Mesothelial cell of epicardium (in vitro differentiated cells): ENCODE measurements at regions not wholly inside any gene's neighbourhood (a gene's known extent, or its start where the extent isn't known, plus 50 kb on each side); places are given as distances from the start of the nearest gene placed in this dataset.

Source experiments
- DNase-seq, 2 experiments: peaks; one replicate each; pipeline ENCODE4 v3.0.0; 2021; ENCODE audit warnings: low spot score in 2 of 2; ENCODE audit not compliant: unreplicated experiment in 2 of 2
- H3K27ac Mint-ChIP-seq: 2 replicates; pipeline ENCODE4 v1.8.0; 2021; ENCODE audit warnings: mixed read lengths
- H3K27me3 Mint-ChIP-seq: 2 replicates; pipeline ENCODE4 v1.8.0; 2021; ENCODE audit warnings: low read depth, mixed read lengths
- H3K36me3 Mint-ChIP-seq: 2 replicates; pipeline ENCODE4 v1.8.0; 2021; ENCODE audit warnings: mixed read lengths
- H3K4me1 Mint-ChIP-seq: 2 replicates; pipeline ENCODE4 v1.8.0; 2021; ENCODE audit warnings: mixed read lengths
- H3K4me3 Mint-ChIP-seq: 2 replicates; pipeline ENCODE4 v1.8.0; 2021; ENCODE audit warnings: mild to moderate bottlenecking, moderate library complexity, mixed read lengths
- H3K9me3 Mint-ChIP-seq: 2 replicates; pipeline ENCODE4 v1.8.0; 2021; ENCODE audit warnings: mixed read lengths
- TF ChIP-seq, protein P1 (sequence below): fragments of 200-600 bp; sonication (generic); IDR thresholded peaks from one replicate; pipeline ENCODE4 v1.5.0; 2021; ENCODE audit warnings: antibody characterized with exemption; ENCODE audit not compliant: unreplicated experiment

DNA sequence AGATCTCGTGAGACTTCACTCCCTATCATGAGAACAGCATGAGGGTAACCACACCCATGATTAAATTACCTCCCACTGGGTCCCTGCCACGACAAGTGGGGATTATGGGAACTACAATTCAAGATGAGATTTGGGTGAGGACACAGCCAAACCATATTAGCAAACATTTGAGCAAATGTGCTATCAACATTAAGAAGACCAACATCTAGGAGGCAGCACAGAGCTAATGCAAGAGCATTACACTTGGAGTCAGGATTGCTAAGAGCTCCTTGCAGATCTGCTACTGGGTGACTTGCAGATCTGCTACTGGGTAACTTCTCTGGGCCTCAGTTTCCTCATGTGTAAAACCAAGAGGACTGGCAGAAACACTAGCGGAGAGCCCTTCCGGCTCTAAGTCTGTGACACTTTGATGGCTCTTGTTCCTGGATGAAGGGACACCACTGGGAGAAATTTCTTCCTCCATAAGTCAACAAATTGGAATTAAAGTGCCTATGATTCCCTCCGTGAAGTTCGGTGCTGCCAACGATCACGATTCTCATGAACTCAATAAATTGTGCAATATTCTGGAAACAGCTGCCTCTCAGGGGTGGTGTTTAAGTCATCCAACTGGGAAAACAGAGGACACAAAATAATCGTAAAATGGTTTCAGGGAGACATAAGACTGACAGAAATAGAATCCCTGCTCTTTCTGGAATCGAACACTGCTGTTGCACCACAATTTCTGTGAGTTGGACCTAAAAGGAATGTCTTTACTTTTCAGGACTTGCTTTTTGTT lies 115.8 kb upstream of the ITGB1 start:
- Mint-ChIP-seq H3K36me3 (no peaks in the 10 kb centered on the region), H3K27me3 (no peaks in the 10 kb centered on the region), H3K27ac (no peak overlapping the region), H3K4me3 (no peak overlapping the region), H3K4me1 (peaks cover 21% of the 10 kb centered on the region), H3K9me3 (peaks cover 4% of the 10 kb centered on the region)
- TF ChIP-seq, protein P1, sequence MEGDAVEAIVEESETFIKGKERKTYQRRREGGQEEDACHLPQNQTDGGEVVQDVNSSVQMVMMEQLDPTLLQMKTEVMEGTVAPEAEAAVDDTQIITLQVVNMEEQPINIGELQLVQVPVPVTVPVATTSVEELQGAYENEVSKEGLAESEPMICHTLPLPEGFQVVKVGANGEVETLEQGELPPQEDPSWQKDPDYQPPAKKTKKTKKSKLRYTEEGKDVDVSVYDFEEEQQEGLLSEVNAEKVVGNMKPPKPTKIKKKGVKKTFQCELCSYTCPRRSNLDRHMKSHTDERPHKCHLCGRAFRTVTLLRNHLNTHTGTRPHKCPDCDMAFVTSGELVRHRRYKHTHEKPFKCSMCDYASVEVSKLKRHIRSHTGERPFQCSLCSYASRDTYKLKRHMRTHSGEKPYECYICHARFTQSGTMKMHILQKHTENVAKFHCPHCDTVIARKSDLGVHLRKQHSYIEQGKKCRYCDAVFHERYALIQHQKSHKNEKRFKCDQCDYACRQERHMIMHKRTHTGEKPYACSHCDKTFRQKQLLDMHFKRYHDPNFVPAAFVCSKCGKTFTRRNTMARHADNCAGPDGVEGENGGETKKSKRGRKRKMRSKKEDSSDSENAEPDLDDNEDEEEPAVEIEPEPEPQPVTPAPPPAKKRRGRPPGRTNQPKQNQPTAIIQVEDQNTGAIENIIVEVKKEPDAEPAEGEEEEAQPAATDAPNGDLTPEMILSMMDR: no peak
- DNase-seq: no peak

- TF ChIP-seq, protein P1: no peak
- Mint-ChIP-seq H3K4me1 (peaks cover 21% of the 10 kb centered on the region), H3K27me3 (no peaks in the 10 kb centered on the region), H3K36me3 (no peaks in the 10 kb centered on the region), H3K27ac (peak overlapping the region; percentile 81), H3K9me3 (peaks cover 4% of the 10 kb centered on the region), H3K4me3 (no peak overlapping the region)
- DNase-seq: no peak
Measured at GRCh38 chr10:33071857-33072256, 113.8 kb upstream of the ITGB1 start.

DNA sequence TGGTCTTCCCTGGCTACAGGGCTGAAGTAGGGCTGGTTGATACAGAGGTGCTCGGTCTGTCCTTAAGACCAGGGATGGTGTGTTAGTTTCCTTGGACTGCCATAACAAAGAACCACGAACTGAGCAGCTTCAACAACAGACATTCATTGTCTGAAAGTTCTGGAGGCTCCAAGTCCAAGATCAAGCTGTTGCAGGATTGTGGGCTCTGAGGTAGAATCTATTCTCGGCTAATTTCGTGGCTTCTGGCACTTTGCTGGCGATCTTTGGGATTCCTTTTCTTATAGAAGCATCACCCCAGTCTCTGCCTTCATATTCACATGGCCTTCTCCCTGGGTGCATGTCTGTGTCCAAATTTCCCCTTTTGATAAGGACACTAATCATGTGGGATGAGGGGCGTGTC lies 112.1 kb upstream of the ITGB1 start:
- Mint-ChIP-seq H3K4me3 (no peak overlapping the region), H3K27me3 (no peaks in the 10 kb centered on the region), H3K4me1 (peaks cover 21% of the 10 kb centered on the region), H3K27ac (no peak overlapping the region), H3K9me3 (peaks cover 4% of the 10 kb centered on the region), H3K36me3 (no peaks in the 10 kb centered on the region)
- TF ChIP-seq, protein P1: no peak
- DNase-seq: no peak

GRCh38 chr10:33067917-33068316 lies 109.9 kb upstream of the ITGB1 start:
- no peak for DNase-seq
- Mint-ChIP-seq H3K27ac (no peak overlapping the region), H3K9me3 (no peaks in the 10 kb centered on the region), H3K36me3 (no peaks in the 10 kb centered on the region), H3K4me1 (peaks cover 20% of the 10 kb centered on the region), H3K4me3 (no peak overlapping the region), H3K27me3 (no peaks in the 10 kb centered on the region)
- TF ChIP-seq, protein P1: no peak

DNA sequence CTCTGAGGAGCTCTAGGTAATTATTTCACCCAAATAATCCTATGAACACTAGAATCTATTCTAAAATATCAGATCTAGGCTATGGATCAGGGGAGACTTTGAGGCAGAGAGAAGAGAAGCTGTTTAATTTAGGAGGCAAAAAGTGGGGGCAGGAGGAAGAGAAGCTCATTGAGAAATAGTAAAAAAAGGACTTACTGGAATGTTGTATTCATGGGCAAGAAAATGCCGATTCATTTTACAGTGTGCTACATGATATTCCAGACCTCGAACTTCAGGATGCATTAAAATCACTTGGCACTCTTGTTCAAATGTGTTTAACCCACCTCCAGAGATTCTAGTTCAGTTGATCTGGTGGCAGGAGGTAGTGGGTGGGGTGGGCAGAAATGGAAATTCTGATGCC lies 109.5 kb upstream of the ITGB1 start:
- H3K4me3 Mint-ChIP-seq: no peak overlapping the region
- H3K4me1 Mint-ChIP-seq: peaks cover 16% of the 10 kb centered on the region
- no peaks in the 10 kb centered on the region for H3K27me3 Mint-ChIP-seq
- no peaks in the 10 kb centered on the region for H3K36me3 Mint-ChIP-seq
- TF ChIP-seq, protein P1: no peak
- no peak overlapping the region for H3K27ac Mint-ChIP-seq
- H3K9me3 Mint-ChIP-seq: peaks cover 2% of the 10 kb centered on the region
- no peak for DNase-seq
